ENCODE measurements at regions not wholly inside any gene's neighbourhood (a gene's known extent, or its start where the extent isn't known, plus 50 kb on each side); places are given as distances from the start of the nearest gene placed in this dataset.

- TF ChIP-seq EZH2 (IDR thresholded peaks at IDR 0.05; ENCODE audit: borderline replicate concordance, insufficient read depth, low read depth, low read length, poor library complexity, severe bottlenecking) (no peak), CTCF (IDR thresholded peaks at IDR 0.05) (no peak)
These were observed 53.8 kb upstream of the SNCAIP start for GRCh38 chr5:122258241-122258640.
